ENCODE measurements at regions not wholly inside any gene's neighbourhood (a gene's known extent, or its start where the extent isn't known, plus 50 kb on each side); places are given as distances from the start of the nearest gene placed in this dataset.
"Not testable (repeated sequence)": the region's sequence is repeated elsewhere in the genome, so short reads cannot be mapped to it uniquely, and the experiment has no call there.

- DNase-seq = no peak
These were observed 151.5 kb upstream of the PDE1C start for GRCh38 chr7:32221736-32222135.

GRCh38 chr7:32221056-32221455 is 150.8 kb upstream of the PDE1C start:
- DNase-seq = no peak

GRCh38 chr7:32219831-32220230 is 149.6 kb upstream of the PDE1C start:
- DNase-seq = not testable (repeated sequence)

- DNase-seq = no peak
These were observed 149.2 kb upstream of the PDE1C start for GRCh38 chr7:32219416-32219815.

- no peak for DNase-seq
These were observed 148.6 kb upstream of the PDE1C start for GRCh38 chr7:32218741-32219288.

GRCh38 chr7:32218154-32218467 is 147.9 kb upstream of the PDE1C start:
- no peak for DNase-seq

- no peak for DNase-seq
These were observed 147.3 kb upstream of the PDE1C start for GRCh38 chr7:32217341-32218153.

- DNase-seq = no peak
These were observed 146.6 kb upstream of the PDE1C start for GRCh38 chr7:32216759-32217158.

- no peak for DNase-seq
These were observed 145.5 kb upstream of the PDE1C start for GRCh38 chr7:32215697-32216096.

- no peak for DNase-seq
These were observed 144.7 kb upstream of the PDE1C start for GRCh38 chr7:32214913-32215312.

GRCh38 chr7:32212321-32212720 is 142.1 kb upstream of the PDE1C start:
- DNase-seq = no peak

GRCh38 chr7:32206987-32207386 is 136.8 kb upstream of the PDE1C start:
- DNase-seq = no peak

- DNase-seq = no peak
These were observed 136.3 kb upstream of the PDE1C start for GRCh38 chr7:32206488-32206887.

- not testable (repeated sequence) for DNase-seq
These were observed 135.2 kb upstream of the PDE1C start for GRCh38 chr7:32205298-32205824.

GRCh38 chr7:32204361-32205018 is 134.3 kb upstream of the PDE1C start:
- DNase-seq = no peak

GRCh38 chr7:32200646-32201045 is 130.4 kb upstream of the PDE1C start:
- DNase-seq = no peak

- DNase-seq = no peak
These were observed 124.3 kb upstream of the PDE1C start for GRCh38 chr7:32194537-32194936.

- DNase-seq = no peak
These were observed 121.1 kb upstream of the PDE1C start for GRCh38 chr7:32191305-32191704.

GRCh38 chr7:32179567-32179966 is 109.4 kb upstream of the PDE1C start:
- DNase-seq = no peak

- DNase-seq = no peak
These were observed 108.6 kb upstream of the PDE1C start for GRCh38 chr7:32178677-32179366.

GRCh38 chr7:32177232-32177631 is 107.0 kb upstream of the PDE1C start:
- no peak for DNase-seq

GRCh38 chr7:32175099-32175498 is 104.9 kb upstream of the PDE1C start:
- DNase-seq = no peak

- DNase-seq = no peak
These were observed 101.0 kb upstream of the PDE1C start for GRCh38 chr7:32171248-32171647.

GRCh38 chr7:32170838-32171237 is 100.6 kb upstream of the PDE1C start:
- no peak for DNase-seq

Measured in CD4-positive, alpha-beta T cell treated with Interleukin-4 for 1 hour (primary cell).